Astrocyte (in vitro differentiated cells and primary cell): ENCODE measurements at regions not wholly inside any gene's neighbourhood (a gene's known extent, or its start where the extent isn't known, plus 50 kb on each side); places are given as distances from the start of the nearest gene placed in this dataset.

Source experiments
- EZH2 ChIP-seq: IDR thresholded peaks from 2 replicates; pipeline ENCODE4 v1.6.1; 2012; ENCODE audit warnings: mild to moderate bottlenecking, low read length, inconsistent platforms; ENCODE audit not compliant: insufficient read depth
- TF ChIP-seq, protein P1 (sequence below): IDR thresholded peaks from 2 replicates; pipeline ENCODE4 v1.5.1; 2011; ENCODE audit warnings: low read depth, mild to moderate bottlenecking, inconsistent platforms, low read length, moderate library complexity; ENCODE audit not compliant: insufficient read depth

GRCh38 chr6:91486200-91486599 is 899.3 kb upstream of the MAP3K7 start:
- TF ChIP-seq, protein P1, sequence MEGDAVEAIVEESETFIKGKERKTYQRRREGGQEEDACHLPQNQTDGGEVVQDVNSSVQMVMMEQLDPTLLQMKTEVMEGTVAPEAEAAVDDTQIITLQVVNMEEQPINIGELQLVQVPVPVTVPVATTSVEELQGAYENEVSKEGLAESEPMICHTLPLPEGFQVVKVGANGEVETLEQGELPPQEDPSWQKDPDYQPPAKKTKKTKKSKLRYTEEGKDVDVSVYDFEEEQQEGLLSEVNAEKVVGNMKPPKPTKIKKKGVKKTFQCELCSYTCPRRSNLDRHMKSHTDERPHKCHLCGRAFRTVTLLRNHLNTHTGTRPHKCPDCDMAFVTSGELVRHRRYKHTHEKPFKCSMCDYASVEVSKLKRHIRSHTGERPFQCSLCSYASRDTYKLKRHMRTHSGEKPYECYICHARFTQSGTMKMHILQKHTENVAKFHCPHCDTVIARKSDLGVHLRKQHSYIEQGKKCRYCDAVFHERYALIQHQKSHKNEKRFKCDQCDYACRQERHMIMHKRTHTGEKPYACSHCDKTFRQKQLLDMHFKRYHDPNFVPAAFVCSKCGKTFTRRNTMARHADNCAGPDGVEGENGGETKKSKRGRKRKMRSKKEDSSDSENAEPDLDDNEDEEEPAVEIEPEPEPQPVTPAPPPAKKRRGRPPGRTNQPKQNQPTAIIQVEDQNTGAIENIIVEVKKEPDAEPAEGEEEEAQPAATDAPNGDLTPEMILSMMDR, result no peak
- TF ChIP-seq EZH2, result no peak
